Right lobe of liver (tissue), 4 donors: ENCODE measurements at regions not wholly inside any gene's neighbourhood (a gene's known extent, or its start where the extent isn't known, plus 50 kb on each side); places are given as distances from the start of the nearest gene placed in this dataset.

ENCODE experiments used
- POLR2A ChIP-seq: fragments of 450-650 bp; IDR thresholded peaks from one replicate; pipeline ENCODE4 v1.6.1; 2017; ENCODE audit warnings: antibody characterized with exemption, mild to moderate bottlenecking
- TF ChIP-seq, protein P1 (sequence below), 4 donors: fragments of 200-600 bp in 3 of 4; fragments of 450-650 bp in 1 of 4; IDR thresholded peaks; one replicate each; pipeline versions ENCODE4 v1.5.1 to v1.8.0; 2016 to 2022; ENCODE audit warnings: antibody characterized with exemption in 4 of 4, mild to moderate bottlenecking in 2 of 4
- donor health status: DM: no; HTN: no; CAD: no.
- donor health status: DM: no; HTN: no; CAD: no.
- donor health status: DM: no; HTN: yes; CAD: no.

GRCh38 chr15:66931768-66932633 is 133.4 kb upstream of the SMAD3 start:
- TF ChIP-seq POLR2A: no peak
- TF ChIP-seq, protein P1, sequence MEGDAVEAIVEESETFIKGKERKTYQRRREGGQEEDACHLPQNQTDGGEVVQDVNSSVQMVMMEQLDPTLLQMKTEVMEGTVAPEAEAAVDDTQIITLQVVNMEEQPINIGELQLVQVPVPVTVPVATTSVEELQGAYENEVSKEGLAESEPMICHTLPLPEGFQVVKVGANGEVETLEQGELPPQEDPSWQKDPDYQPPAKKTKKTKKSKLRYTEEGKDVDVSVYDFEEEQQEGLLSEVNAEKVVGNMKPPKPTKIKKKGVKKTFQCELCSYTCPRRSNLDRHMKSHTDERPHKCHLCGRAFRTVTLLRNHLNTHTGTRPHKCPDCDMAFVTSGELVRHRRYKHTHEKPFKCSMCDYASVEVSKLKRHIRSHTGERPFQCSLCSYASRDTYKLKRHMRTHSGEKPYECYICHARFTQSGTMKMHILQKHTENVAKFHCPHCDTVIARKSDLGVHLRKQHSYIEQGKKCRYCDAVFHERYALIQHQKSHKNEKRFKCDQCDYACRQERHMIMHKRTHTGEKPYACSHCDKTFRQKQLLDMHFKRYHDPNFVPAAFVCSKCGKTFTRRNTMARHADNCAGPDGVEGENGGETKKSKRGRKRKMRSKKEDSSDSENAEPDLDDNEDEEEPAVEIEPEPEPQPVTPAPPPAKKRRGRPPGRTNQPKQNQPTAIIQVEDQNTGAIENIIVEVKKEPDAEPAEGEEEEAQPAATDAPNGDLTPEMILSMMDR (IDR thresholded peaks at IDR 0.05): no peak
